Right ventricle myocardium inferior (tissue), 1 donor: ENCODE measurements at regions not wholly inside any gene's neighbourhood (a gene's known extent, or its start where the extent isn't known, plus 50 kb on each side); places are given as distances from the start of the nearest gene placed in this dataset.
A peak's percentile ranks its signal among the peaks of the same experiment; 100 is the strongest.

ENCODE experiments used
- ATAC-seq: fragments of 200-7000 bp; cut with Tn5 transposase; one replicate; pipeline ENCODE4 v1.9.1; 2020; ENCODE audit warnings: mild to moderate bottlenecking, moderate library complexity
- DNase-seq: peaks from one replicate; pipeline ENCODE4 v3.0.0; 2021; ENCODE audit errors: missing footprints
- intact Hi-C: fragments of 100-400 bp; cut with DNase I; formaldehyde crosslinking; loops from one replicate; pipeline ENCODE4 v1.11.0; 2022
- donor health status: DM: no; HTN: yes; CAD: no; lungs with severe emphysema.

GRCh38 chr2:58970365-58970764 is 729.2 kb upstream of the FANCL start:
- no peak for DNase-seq
- intact Hi-C loops: no loop called here
- ATAC-seq: no peak

GRCh38 chr2:58968885-58969284 is 727.8 kb upstream of the FANCL start:
- DNase-seq: no peak
- intact Hi-C loops: no loop called here
- no peak for ATAC-seq

GRCh38 chr2:58967736-58968135 is 726.6 kb upstream of the FANCL start:
- intact Hi-C loops: no loop called here
- DNase-seq (no peak), ATAC-seq (no peak)

- no peak for ATAC-seq
- DNase-seq: no peak
- intact Hi-C loops: no loop called here
Observed at GRCh38 chr2:58965602-58966001, 724.5 kb upstream of the FANCL start.

GRCh38 chr2:58959996-58960395 is 718.9 kb upstream of the FANCL start:
- ATAC-seq: no peak
- DNase-seq: no peak
- intact Hi-C loops: loop anchor here (10.0 kb wide), 1 partner anchor 65 kb away; no protein-coding TSS in a partner anchor

- DNase-seq: no peak
- no peak for ATAC-seq
- intact Hi-C loops: loop anchor here (10.0 kb wide), 1 partner anchor 63 kb away; no protein-coding TSS in a partner anchor
Observed at GRCh38 chr2:58957188-58957840, 716.2 kb upstream of the FANCL start.

GRCh38 chr2:58954880-58955385 is 713.8 kb upstream of the FANCL start:
- intact Hi-C loops: loop anchor here (10.0 kb wide), 1 partner anchor 60 kb away; no protein-coding TSS in a partner anchor
- no peak for ATAC-seq

GRCh38 chr2:58951722-58952121 is 710.6 kb upstream of the FANCL start:
- ATAC-seq: no peak
- no peak for DNase-seq
- intact Hi-C loops: loop anchor here (10.0 kb wide), 1 partner anchor 57 kb away; no protein-coding TSS in a partner anchor

More at GRCh38 chr2:58954880-58955385, 713.8 kb upstream of the FANCL start:
- no peak for DNase-seq

- intact Hi-C loops: loop anchor here (10.0 kb wide), 1 partner anchor 56 kb away; no protein-coding TSS in a partner anchor
- peak; percentile 77 for ATAC-seq
- no peak for DNase-seq
Observed at GRCh38 chr2:58950795-58951462, 709.8 kb upstream of the FANCL start.

- intact Hi-C loops: no loop called here
- ATAC-seq: no peak
- DNase-seq: no peak
Observed at GRCh38 chr2:58939388-58939787, 698.3 kb upstream of the FANCL start.

GRCh38 chr2:58938988-58939387 is 697.9 kb upstream of the FANCL start:
- intact Hi-C loops: no loop called here
- ATAC-seq (no peak), DNase-seq (no peak)

GRCh38 chr2:58932801-58933200 is 691.7 kb upstream of the FANCL start:
- intact Hi-C loops: loop anchor here (5.0 kb wide), 1 partner anchor 36 kb away; no protein-coding TSS in a partner anchor
- DNase-seq: no peak

GRCh38 chr2:58930537-58930936 is 689.4 kb upstream of the FANCL start:
- DNase-seq: peak; percentile 13
- intact Hi-C loops: loop anchor here (5.0 kb wide), 1 partner anchor 33 kb away; no protein-coding TSS in a partner anchor
- ATAC-seq: no peak

More at GRCh38 chr2:58932801-58933200, 691.7 kb upstream of the FANCL start:
- no peak for ATAC-seq

GRCh38 chr2:58928973-58929372 is 687.8 kb upstream of the FANCL start:
- ATAC-seq (peak; percentile 83), DNase-seq (no peak)
- intact Hi-C loops: no loop called here

- intact Hi-C loops: no loop called here
- DNase-seq (no peak), ATAC-seq (no peak)
Observed at GRCh38 chr2:58928391-58928790, 687.3 kb upstream of the FANCL start.

GRCh38 chr2:58926112-58926511 is 685.0 kb upstream of the FANCL start:
- ATAC-seq: no peak
- no peak for DNase-seq
- intact Hi-C loops: no loop called here

- ATAC-seq (peak; percentile 61), DNase-seq (no peak)
- intact Hi-C loops: loop anchor here (2.0 kb wide), 1 partner anchor 15 kb away; no protein-coding TSS in a partner anchor
Observed at GRCh38 chr2:58925676-58926081, 684.6 kb upstream of the FANCL start.

- intact Hi-C loops: loop anchor here (2.0 kb wide), 1 partner anchor 13 kb away; no protein-coding TSS in a partner anchor
Observed at GRCh38 chr2:58923869-58924268, 682.7 kb upstream of the FANCL start.

GRCh38 chr2:58922245-58922644 is 681.1 kb upstream of the FANCL start:
- ATAC-seq (no peak), DNase-seq (no peak)
- intact Hi-C loops: no loop called here

More at GRCh38 chr2:58923869-58924268, 682.7 kb upstream of the FANCL start:
- DNase-seq: no peak
- ATAC-seq: no peak

- no peak for ATAC-seq
- intact Hi-C loops: no loop called here
- DNase-seq: no peak
Observed at GRCh38 chr2:58921676-58922075, 680.6 kb upstream of the FANCL start.
